Daoy (cell line): ENCODE measurements at regions not wholly inside any gene's neighbourhood (a gene's known extent, or its start where the extent isn't known, plus 50 kb on each side); places are given as distances from the start of the nearest gene placed in this dataset.
"Not testable (repeated sequence)": the region's sequence is repeated elsewhere in the genome, so short reads cannot be mapped to it uniquely, and the experiment has no call there.

Experiments
- DNase-seq: peaks from one replicate; pipeline ENCODE4 v3.0.0-alpha.2; 2015; ENCODE audit warnings: low read depth

DNA sequence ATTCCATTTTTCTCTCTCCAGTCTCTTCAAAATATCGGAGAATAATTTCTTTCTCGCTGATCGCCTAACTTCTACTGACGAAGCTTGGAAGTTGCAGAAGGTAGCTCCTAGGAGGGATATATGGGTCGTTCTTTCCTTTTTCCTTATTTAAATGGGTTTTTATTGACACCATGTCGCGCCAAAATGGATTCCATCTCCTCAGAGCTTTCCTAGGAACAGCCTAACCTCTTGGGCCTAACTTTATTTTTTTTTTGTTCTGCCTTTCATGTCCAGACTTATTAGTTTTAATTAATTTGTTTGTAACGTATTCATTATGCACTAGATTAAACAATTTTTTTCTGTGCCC, 92.0 kb upstream of the XIST start:
- peak; percentile 1 for DNase-seq

DNA sequence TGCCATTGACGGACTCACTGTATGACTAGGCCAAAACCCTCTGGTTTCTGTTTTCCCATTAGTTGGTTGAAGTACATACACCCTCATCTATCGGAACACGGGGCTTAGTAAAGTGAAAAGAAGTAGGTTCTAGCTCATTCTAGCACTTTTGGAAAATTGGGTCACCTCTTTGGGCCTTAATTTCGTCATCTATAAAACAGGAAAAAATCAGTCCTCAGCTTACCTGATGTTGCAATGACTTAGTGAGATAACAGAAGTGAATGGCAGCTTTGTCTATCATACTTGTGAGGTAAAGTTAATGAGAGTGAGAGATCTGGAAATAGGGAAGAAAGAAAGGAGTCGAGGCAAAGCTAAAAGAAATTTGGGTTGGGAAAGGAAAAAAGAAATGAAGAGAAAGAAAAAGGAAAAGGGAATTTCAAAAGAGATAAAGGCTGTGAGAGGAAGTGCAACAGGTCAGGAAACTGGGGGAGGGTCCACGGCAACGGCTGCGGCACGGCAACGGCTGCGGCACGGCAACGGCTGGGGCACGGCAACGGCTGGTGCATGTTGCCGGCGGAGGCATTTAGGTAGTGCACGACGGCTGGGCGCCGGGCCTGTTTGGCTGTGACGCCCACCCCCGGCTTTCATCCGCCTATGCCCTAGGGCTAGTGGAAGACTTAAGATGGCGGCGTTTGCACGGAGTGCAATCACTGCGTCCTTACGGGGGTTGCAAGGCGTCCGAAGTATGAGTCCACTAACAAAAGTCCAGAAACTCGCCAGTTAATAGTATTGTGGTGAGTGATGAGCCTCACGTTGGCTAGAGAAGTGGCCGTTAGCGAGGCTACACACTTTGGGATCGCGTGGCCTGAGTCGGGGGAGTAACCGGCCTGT, 91.4 kb upstream of the XIST start:
- DNase-seq = peak; percentile 91

DNA sequence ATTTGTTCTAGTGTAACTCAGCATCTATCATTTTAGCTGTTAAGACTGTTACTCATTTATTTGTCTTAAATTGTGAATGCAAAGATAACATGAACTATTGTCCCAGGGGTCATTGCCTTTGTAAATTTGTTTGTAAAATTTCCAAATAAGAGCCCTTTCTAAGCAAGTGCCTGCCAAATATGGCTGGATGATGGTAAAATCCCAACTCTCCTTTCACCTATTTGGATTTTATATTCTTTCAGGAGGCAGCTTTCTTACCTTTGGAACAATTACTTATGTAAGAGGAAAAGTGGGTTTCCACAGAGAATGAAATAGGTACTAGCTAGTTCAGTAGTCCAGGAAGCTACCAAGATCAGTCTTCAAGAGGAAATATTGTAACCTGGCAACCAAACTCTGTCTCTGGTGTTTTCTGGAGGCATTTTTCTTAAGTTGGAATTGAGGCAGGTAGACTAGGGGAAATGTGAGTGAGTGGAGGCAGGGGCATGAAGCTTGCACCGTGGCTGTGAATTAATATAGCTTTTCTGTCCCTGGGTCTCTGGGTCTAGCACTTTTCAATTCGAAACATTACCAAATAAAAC, 88.5 kb upstream of the XIST start:
- no peak for DNase-seq

DNA sequence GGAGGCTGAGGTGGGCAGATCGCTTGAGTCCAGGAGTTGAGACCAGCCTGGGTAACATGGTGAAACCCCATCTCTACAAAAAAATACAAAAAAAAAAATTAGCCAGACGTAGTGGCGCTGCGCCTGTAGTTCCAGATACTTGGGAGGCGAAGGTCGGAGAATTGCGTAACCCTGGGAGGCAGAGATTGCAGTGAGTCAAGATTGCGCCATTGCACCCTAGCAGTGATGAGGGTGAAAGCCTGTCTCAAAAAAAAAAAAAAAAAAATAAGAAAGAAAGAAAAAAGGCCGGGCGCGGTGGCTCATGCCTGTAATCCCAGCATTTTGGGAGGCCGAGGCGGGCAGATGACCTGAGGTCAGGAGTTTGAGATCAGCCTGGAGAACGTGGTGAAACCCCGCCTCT, 85.3 kb upstream of the XIST start:
- DNase-seq = not testable (repeated sequence)

DNA sequence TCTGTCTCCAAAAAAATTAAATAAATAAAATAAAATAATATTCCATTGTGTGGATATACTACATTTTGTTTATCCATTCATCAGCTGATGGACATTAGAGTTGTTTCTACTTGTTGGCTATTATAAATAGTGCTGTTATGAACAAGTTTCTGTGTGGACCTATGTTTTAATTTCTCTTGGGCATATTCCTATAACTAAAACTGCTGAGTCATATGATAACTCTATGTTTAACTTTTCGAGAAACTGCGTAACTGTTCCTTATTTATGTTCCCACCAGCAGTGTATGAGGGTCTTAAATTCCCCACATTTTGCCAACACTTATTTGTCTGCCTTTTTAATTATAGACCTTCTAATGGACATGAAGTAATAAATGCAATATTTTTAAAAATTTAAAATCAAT, 80.0 kb upstream of the XIST start:
- no peak for DNase-seq

DNA sequence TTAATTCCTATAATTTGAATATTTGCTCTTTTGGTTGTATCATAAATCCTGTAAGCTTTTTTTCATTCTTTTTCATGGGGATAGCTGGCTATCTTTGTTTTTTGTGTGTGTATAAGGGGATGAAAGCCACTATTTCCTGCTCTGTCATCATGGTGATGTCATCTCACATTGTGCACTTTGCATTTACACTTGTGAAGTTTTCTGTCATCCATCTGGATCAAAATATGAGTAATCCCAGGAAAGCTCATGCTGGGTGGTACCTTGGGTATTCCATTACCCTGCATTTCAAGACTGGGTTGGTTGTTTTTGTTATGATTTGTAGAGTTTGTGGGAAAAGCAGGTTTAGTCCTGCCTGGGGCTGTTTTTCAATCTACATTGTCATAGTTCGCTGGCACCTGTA, 77.8 kb upstream of the XIST start:
- peak; percentile 50 for DNase-seq

DNA sequence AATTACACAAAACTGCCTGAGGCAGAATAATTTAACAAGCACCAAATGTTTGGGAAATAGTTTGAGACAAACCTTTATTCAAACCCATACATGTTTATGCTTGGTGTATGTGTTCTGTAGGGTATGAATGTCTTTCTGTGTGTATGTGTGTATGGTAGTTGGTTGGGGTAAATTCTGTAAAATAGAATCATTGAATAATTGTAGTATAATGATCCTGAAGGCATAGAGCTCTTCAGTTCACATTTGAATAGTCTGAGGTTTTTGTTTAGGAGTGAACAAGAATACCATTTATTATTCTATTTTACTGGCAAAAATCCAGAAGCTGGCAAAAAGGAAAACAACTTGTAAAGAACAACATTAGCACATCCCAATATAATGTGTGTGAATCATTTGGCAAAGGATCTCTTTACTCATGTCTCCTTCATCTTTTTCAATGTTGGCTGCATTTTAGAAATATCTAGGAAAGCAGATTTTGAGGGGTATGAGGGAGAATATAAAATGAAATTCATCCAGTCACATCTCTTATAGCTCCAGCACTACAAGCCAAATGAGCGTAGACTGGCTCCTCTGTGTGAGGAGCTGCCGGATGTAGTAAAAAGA, 70.4 kb upstream of the XIST start:
- DNase-seq = no peak

DNA sequence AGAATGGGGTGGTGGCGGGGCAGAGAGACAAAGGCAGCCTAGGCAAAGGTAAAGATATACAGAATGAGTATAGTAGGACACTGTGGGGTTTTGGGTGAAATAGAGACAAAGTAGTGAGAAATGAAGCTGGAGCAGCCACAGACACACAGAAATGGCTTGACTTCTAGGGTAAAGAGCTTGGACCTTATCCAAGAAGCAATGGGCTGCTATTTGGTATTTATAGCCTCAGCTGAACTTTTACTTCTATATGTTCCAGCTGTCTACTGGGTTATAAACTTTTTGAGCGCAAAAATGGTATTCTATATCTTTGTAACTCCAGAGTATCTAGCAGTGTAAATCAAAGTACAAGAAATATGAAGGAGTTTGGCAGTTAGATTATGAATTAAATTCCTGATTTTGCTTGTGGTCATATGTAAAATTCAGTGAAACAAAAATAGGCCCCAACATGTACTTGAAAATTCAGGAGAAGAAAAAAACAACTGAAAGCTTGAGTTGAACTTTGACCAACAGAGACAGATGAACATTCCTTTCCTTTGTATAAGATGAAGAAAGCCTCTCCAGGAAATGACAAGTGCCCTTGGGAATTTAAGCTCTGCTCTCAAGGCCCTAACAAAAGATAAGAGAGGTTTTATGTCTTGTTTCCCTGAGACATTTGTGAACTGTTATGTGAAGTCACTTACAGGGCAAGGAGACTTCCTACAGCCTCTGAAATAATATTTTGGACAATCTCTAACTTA, 64.6 kb upstream of the XIST start:
- DNase-seq = peak; percentile 79

DNA sequence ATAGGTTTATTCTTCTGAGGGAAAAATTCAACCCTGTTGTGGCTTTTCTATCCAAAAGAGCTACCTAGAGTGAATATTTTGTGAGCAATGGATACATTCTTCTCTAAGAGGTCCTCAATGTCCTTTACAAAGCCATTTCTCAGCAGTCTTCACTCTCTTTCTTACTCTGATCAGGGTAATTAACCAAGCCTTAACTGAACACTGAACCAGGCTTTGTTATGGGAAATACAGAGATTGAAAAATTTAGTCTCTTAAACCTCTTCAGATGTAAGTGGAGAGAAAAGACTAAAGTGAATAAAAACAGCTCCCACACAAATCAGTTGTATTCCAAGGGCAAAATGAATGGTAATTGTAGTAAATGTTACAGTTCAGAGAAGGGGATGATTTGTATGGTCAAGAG, 64.0 kb upstream of the XIST start:
- no peak for DNase-seq

DNA sequence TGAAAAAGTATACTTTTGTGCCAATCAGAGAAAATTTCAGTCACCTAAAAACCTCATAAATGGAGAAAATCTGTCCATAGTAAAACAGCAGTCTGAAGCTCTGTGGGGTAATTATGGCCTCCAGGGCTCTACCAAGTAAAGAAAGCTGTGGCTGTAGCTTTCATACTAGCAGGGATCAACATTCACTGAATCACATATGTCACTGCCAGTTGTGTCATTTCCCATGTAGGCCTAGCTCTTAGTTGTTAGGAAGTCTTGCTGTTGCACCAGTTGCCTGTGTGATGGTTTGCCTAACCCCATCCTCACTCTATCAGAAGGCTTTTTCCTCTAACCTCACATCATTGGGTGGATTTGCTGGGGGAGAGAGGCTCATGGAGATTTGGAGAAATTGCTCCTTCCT, 62.3 kb upstream of the XIST start:
- not testable (repeated sequence) for DNase-seq

DNA sequence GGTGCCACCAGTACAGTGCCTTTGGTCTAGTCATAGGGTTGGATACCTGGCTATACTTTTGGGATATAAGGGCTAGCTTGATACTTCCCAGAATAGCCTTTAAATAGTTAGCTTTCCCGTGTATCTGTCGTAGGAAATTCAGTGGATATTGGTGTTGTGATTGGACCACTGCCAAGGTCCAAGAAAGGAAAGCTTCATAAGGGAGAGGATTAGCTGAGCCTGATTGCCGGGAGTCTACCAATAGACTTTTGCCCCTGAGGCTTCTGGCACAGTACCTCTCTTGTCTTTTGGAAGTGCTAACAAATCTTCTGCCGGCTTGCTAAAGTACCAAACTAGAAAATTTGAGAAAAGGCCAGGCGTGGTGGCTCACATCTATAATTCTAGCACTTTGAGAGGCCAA, 61.1 kb upstream of the XIST start:
- DNase-seq = peak; percentile 52

DNA sequence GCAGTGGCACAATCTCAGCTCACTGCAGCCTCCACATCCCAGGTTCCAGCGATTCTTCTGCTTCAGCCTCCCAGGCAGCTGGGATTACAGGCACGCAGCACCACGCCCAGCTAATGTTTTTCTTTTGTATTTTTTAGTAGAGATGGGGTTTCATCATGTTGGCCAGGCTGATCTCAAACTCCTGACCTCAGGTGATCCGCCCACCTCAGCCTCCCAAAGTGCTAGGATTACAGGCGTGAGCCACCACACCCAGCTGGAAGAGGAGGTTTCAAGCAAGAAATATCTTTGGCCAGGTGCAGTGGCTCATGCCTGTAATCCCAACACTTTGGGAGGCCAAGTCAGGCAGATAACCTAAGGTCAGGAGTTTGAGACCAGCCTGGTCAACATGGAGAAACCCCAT, 59.4 kb upstream of the XIST start:
- DNase-seq = not testable (repeated sequence)

DNA sequence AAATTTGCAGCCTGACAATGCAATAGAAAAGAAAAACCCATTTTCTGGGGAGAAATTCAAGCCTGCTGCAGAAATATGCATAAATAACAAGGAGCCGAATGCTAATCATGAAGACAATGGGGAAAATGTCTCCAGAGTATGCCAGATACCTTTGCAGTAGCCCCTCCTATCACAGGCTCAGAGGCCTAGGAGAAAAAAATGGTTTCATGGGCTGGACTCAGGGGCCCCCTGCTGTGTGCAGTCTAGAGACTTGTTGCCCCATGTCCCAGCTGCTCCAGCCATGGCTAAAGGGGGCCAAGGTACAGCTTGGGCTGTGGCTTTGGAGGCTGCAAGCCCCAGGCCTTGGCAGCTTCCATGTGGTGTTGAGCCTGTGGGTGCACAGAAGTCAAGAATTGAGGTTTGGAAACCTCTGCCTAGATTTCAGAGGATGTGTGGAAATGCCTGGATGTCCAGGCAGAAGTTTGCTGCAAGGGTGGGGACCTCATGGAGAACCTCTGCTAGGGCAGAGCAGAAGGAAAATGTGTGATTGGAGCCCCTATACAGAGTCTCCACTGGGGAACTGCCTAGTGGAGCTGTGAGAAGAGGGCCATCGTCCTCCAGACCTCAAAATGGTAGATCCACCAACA, 53.3 kb upstream of the XIST start:
- not testable (repeated sequence) for DNase-seq

DNA sequence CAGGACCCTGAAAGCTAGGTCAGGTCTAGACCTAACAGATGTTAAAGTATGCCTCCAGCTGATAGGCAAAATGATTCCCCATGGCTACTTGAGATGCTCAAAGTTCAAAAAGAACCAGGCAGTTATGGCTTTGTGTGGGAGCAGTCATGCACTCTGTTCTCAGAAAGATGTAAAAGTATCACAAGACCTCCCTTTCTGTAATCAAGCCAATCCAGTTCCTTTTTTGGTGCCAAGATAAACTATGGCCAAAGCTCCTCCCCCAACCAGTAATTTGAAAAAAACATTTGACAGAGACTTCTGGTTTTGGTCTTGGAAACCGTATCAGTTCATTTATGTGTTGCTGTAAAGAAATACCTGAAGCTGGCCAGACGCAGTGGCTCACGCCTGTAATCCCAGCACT, 51.4 kb upstream of the XIST start:
- no peak for DNase-seq
